Liver (tissue), 3 donors: ENCODE measurements at regions not wholly inside any gene's neighbourhood (a gene's known extent, or its start where the extent isn't known, plus 50 kb on each side); places are given as distances from the start of the nearest gene placed in this dataset.
"Not testable (repeated sequence)": the region's sequence is repeated elsewhere in the genome, so short reads cannot be mapped to it uniquely, and the experiment has no call there.

Experiments used
- CTCF ChIP-seq: fragments of 150-350 bp; IDR thresholded peaks from 2 replicates; pipeline ENCODE4 v1.5.1; 2017; ENCODE audit warnings: improper control_type of control experiment, low read depth, low read length; ENCODE audit not compliant: missing input control
- HNF4A ChIP-seq, 2 donors: conservative IDR thresholded peaks; 2 replicates each; pipeline ENCODE4 v1.6.1; 2016; ENCODE audit warnings: antibody characterized with exemption in 2 of 2, mild to moderate bottlenecking in 2 of 2
- JUND ChIP-seq, 2 donors: IDR thresholded peaks; 2 replicates each; pipeline ENCODE4 v1.6.1; 2016; ENCODE audit warnings: antibody characterized with exemption in 2 of 2
- RAD21 ChIP-seq, 2 donors: IDR thresholded peaks; 2 replicates each; pipeline ENCODE4 v1.6.1; 2016; ENCODE audit warnings: antibody characterized with exemption in 2 of 2, mild to moderate bottlenecking in 2 of 2
- TAF1 ChIP-seq: conservative IDR thresholded peaks from 2 replicates; pipeline ENCODE4 v1.6.1; 2016; ENCODE audit warnings: antibody characterized with exemption, mild to moderate bottlenecking
- YY1 ChIP-seq: IDR thresholded peaks from 2 replicates; pipeline ENCODE4 v1.6.1; 2016; ENCODE audit warnings: antibody characterized with exemption, mild to moderate bottlenecking
- TF ChIP-seq, protein P1 (sequence below): IDR thresholded peaks from 2 replicates; pipeline ENCODE4 v1.6.1; 2016; ENCODE audit warnings: antibody characterized with exemption, mild to moderate bottlenecking
- donor health status: healthy.
- donor health status: healthy.

GRCh38 chr7:56818261-56818660 is 314.0 kb downstream of the ZNF479 start:
- TF ChIP-seq, protein P1, sequence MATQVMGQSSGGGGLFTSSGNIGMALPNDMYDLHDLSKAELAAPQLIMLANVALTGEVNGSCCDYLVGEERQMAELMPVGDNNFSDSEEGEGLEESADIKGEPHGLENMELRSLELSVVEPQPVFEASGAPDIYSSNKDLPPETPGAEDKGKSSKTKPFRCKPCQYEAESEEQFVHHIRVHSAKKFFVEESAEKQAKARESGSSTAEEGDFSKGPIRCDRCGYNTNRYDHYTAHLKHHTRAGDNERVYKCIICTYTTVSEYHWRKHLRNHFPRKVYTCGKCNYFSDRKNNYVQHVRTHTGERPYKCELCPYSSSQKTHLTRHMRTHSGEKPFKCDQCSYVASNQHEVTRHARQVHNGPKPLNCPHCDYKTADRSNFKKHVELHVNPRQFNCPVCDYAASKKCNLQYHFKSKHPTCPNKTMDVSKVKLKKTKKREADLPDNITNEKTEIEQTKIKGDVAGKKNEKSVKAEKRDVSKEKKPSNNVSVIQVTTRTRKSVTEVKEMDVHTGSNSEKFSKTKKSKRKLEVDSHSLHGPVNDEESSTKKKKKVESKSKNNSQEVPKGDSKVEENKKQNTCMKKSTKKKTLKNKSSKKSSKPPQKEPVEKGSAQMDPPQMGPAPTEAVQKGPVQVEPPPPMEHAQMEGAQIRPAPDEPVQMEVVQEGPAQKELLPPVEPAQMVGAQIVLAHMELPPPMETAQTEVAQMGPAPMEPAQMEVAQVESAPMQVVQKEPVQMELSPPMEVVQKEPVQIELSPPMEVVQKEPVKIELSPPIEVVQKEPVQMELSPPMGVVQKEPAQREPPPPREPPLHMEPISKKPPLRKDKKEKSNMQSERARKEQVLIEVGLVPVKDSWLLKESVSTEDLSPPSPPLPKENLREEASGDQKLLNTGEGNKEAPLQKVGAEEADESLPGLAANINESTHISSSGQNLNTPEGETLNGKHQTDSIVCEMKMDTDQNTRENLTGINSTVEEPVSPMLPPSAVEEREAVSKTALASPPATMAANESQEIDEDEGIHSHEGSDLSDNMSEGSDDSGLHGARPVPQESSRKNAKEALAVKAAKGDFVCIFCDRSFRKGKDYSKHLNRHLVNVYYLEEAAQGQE, result not testable (repeated sequence)
- TF ChIP-seq YY1; CTCF; RAD21 (IDR thresholded peaks at IDR 0.05); HNF4A (conservative IDR thresholded peaks at IDR 0.05); JUND (IDR thresholded peaks at IDR 0.05); TAF1: not testable (repeated sequence)
